Ishikawa (cell line): ENCODE measurements at regions not wholly inside any gene's neighbourhood (a gene's known extent, or its start where the extent isn't known, plus 50 kb on each side); places are given as distances from the start of the nearest gene placed in this dataset.

Experiments used
- EGR1 ChIP-seq: IDR thresholded peaks from 2 replicates; pipeline ENCODE4 v1.6.1; 2012
- EP300 ChIP-seq: IDR thresholded peaks from 2 replicates; pipeline ENCODE4 v1.6.1; 2012; ENCODE audit warnings: borderline replicate concordance
- MAX ChIP-seq: IDR thresholded peaks from 2 replicates; pipeline ENCODE4 v1.6.1; 2012
- REST ChIP-seq: IDR thresholded peaks from 2 replicates; pipeline ENCODE4 v1.6.1; 2012; ENCODE audit warnings: low read depth, mild to moderate bottlenecking
- YY1 ChIP-seq: IDR thresholded peaks from 2 replicates; pipeline ENCODE4 v1.6.1; 2012; ENCODE audit warnings: low read depth

DNA sequence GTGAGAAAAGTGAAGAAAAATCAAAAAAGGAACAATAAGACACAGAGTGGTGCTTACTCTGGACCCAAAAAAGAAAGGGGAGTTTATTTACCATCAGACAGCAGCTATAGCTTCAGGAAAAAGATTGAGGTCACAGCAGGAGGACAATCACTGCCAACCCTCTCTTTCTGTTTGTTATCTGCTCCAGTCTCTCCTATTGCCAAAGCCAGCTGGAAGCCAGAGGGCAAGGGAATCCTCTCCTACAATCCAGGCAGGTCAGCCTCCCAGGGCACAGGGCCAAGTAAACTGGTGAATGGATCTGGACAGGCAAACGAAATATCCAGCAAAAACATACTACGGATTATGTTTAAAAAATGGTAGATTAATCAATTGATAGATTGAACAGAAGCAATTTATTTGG is 306.9 kb upstream of the SLIT2 start:
- TF ChIP-seq REST (no peak), YY1 (no peak), EP300 (no peak), MAX (no peak), EGR1 (no peak)
